Endothelial cell of umbilical vein (primary cell): ENCODE measurements at regions not wholly inside any gene's neighbourhood (a gene's known extent, or its start where the extent isn't known, plus 50 kb on each side); places are given as distances from the start of the nearest gene placed in this dataset.
"Not testable (repeated sequence)": the region's sequence is repeated elsewhere in the genome, so short reads cannot be mapped to it uniquely, and the experiment has no call there.

Source experiments
- CTCF ChIP-seq, 2 donors: IDR thresholded peaks; 1 replicate in 1 of 2; 2 replicates in 1 of 2; pipeline ENCODE4 v1.5.1; 2011; ENCODE audit warnings: low read length in 2 of 2, mild to moderate bottlenecking in 2 of 2, moderate library complexity in 2 of 2, control low read depth in 1 of 2, inconsistent platforms in 1 of 2, low read depth in 1 of 2; ENCODE audit not compliant: insufficient read depth in 1 of 2; ENCODE audit errors: extremely low read depth in 1 of 2
- EZH2 ChIP-seq: IDR thresholded peaks from 2 replicates; pipeline ENCODE4 v1.6.1; 2012; ENCODE audit warnings: borderline replicate concordance, low read depth, mild to moderate bottlenecking, moderate library complexity, low read length, inconsistent platforms; ENCODE audit not compliant: severe bottlenecking

DNA sequence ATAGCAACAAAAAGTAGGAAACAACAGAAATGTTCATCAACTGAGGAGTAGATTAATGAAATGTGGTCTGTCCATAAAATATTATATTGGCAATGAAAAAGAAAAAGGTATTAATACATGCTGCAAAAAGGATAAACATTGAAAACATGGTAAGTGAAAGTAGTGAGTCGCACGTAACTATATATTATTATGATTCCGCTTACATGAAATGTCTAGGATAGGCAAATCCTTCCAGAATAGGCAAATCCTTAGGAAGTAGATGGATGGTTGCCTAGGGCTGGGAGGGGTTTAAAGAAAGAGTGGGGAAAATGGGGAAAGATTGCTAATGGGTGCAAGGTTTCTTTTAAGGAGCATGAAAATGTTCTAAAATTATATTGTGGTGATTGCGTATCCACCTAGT, 198.1 kb upstream of the WSB1 start:
- not testable (repeated sequence) for TF ChIP-seq CTCF (IDR thresholded peaks at IDR 0.05; ENCODE audit: extremely low read depth in 1 of 2, insufficient read depth in 1 of 2, low read depth in 1 of 2, low read length in 2 of 2); EZH2
